MM.1S (cell line): ENCODE measurements at regions not wholly inside any gene's neighbourhood (a gene's known extent, or its start where the extent isn't known, plus 50 kb on each side); places are given as distances from the start of the nearest gene placed in this dataset.

ENCODE experiments used
- DNase-seq: peaks from one replicate; pipeline ENCODE4 v3.0.0-alpha.2; 2015
- H2AFZ ChIP-seq: fragments of 300-600 bp; sonication (generic); 2 replicates; pipeline ENCODE4 v1.6.0; 2016; ENCODE audit warnings: antibody characterized with exemption, low read length
- H3F3A ChIP-seq: fragments of 300-600 bp; sonication (generic); 2 replicates; pipeline ENCODE4 v1.6.1; 2016; ENCODE audit warnings: mild to moderate bottlenecking, antibody characterized with exemption, low read length, moderate library complexity, mixed read lengths; ENCODE audit not compliant: insufficient read depth
- H3K27ac ChIP-seq: fragments of 300-600 bp; sonication (generic); 2 replicates; pipeline ENCODE4 v1.5.1; 2016; ENCODE audit warnings: mild to moderate bottlenecking, low read length
- H3K27me3 ChIP-seq: fragments of 300-600 bp; sonication (generic); replicated peaks from 2 replicates; pipeline ENCODE4 v1.6.0; 2016; ENCODE audit warnings: low read length; ENCODE audit not compliant: insufficient read depth
- H3K36me3 ChIP-seq: fragments of 300-600 bp; sonication (generic); replicated peaks from 2 replicates; pipeline ENCODE4 v1.6.1; 2016; ENCODE audit warnings: mild to moderate bottlenecking, low read length, mixed read lengths; ENCODE audit not compliant: insufficient read depth
- H3K4me1 ChIP-seq: fragments of 300-600 bp; sonication (generic); 2 replicates; pipeline ENCODE4 v1.6.1; 2016; ENCODE audit warnings: low read length, mixed read lengths
- H3K4me2 ChIP-seq: fragments of 300-600 bp; sonication (generic); 2 replicates; pipeline ENCODE4 v1.6.0; 2016; ENCODE audit warnings: low read depth, low read length
- H3K4me3 ChIP-seq: fragments of 300-600 bp; sonication (generic); 2 replicates; pipeline ENCODE4 v1.5.1; 2016; ENCODE audit warnings: low read length, mixed read lengths
- H3K79me2 ChIP-seq: fragments of 300-600 bp; sonication (generic); 2 replicates; pipeline ENCODE4 v1.6.1; 2016; ENCODE audit warnings: mixed run types, low read length, mixed read lengths
- H3K9ac ChIP-seq: fragments of 300-600 bp; sonication (generic); 2 replicates; pipeline ENCODE4 v1.6.1; 2016; ENCODE audit warnings: low read length, mixed read lengths
- H3K9me2 ChIP-seq: fragments of 300-600 bp; sonication (generic); replicated peaks from 2 replicates; pipeline ENCODE4 v1.6.1; 2016; ENCODE audit warnings: mild to moderate bottlenecking, low read length, mixed read lengths; ENCODE audit not compliant: insufficient read depth
- H3K9me3 ChIP-seq: fragments of 300-600 bp; sonication (generic); replicated peaks from 2 replicates; pipeline ENCODE4 v1.6.1; 2016; ENCODE audit warnings: mild to moderate bottlenecking, low read length, mixed read lengths; ENCODE audit not compliant: insufficient read depth
- H4K20me1 ChIP-seq: fragments of 300-600 bp; sonication (generic); 2 replicates; pipeline ENCODE4 v1.6.1; 2016; ENCODE audit warnings: mild to moderate bottlenecking, low read length, moderate library complexity, mixed read lengths; ENCODE audit not compliant: insufficient read depth
- CTCF ChIP-seq: fragments of 300-600 bp; sonication (generic); IDR thresholded peaks from 2 replicates; pipeline ENCODE4 v1.5.1; 2016; ENCODE audit warnings: antibody characterized with exemption, low read length, mixed read lengths
- EZH2 ChIP-seq: fragments of 300-600 bp; sonication (generic); optimal IDR thresholded peaks from 2 replicates; pipeline ENCODE3; 2017; ENCODE audit warnings: low read depth, mild to moderate bottlenecking, antibody characterized with exemption, low read length, mixed read lengths
- EZH2phosphoT487 ChIP-seq: fragments of 300-600 bp; sonication (generic); IDR thresholded peaks from 2 replicates; pipeline ENCODE4 v1.6.1; 2018; ENCODE audit warnings: antibody characterized with exemption, low read length

GRCh38 chr5:13382232-13382631 is 562.3 kb downstream of the DNAH5 start:
- Histone ChIP-seq H3K9me3 (no peaks in the 10 kb centered on the region), H3K4me1 (no peaks in the 10 kb centered on the region), H3K4me3 (no peak overlapping the region), H2AFZ (no peak overlapping the region), H3K4me2 (no peak overlapping the region), H3K79me2 (no peaks in the 10 kb centered on the region), H3K27ac (no peak overlapping the region), H3K9ac (no peak overlapping the region), H3K36me3 (no peaks in the 10 kb centered on the region), H3K9me2 (no peaks in the 10 kb centered on the region), H3K27me3 (no peaks in the 10 kb centered on the region), H3F3A (no peaks in the 10 kb centered on the region), H4K20me1 (no peaks in the 10 kb centered on the region)
- DNase-seq: no peak
- TF ChIP-seq EZH2 (no peak), CTCF (no peak), EZH2phosphoT487 (no peak)

GRCh38 chr5:13378091-13378490 is 566.4 kb downstream of the DNAH5 start:
- no peak overlapping the region for H3K4me3 ChIP-seq
- H3K27ac ChIP-seq: no peak overlapping the region
- no peak for TF ChIP-seq CTCF
- TF ChIP-seq EZH2phosphoT487: no peak
- TF ChIP-seq EZH2: no peak
- H3F3A ChIP-seq: no peaks in the 10 kb centered on the region
- H3K36me3 ChIP-seq: no peaks in the 10 kb centered on the region
- H3K9me2 ChIP-seq: no peaks in the 10 kb centered on the region
- H3K9ac ChIP-seq: no peak overlapping the region
- no peak overlapping the region for H2AFZ ChIP-seq
- no peaks in the 10 kb centered on the region for H3K4me1 ChIP-seq
- no peaks in the 10 kb centered on the region for H3K27me3 ChIP-seq
- no peak overlapping the region for H3K4me2 ChIP-seq
- H3K9me3 ChIP-seq: no peaks in the 10 kb centered on the region
- H3K79me2 ChIP-seq: no peaks in the 10 kb centered on the region
- H4K20me1 ChIP-seq: no peaks in the 10 kb centered on the region
- DNase-seq: no peak

GRCh38 chr5:13359344-13359743 is 585.1 kb downstream of the DNAH5 start:
- Histone ChIP-seq H2AFZ (no peak overlapping the region), H3K36me3 (no peaks in the 10 kb centered on the region), H3K4me3 (no peak overlapping the region), H3K27me3 (no peaks in the 10 kb centered on the region), H3K9me2 (no peaks in the 10 kb centered on the region), H3K27ac (no peak overlapping the region), H3K9ac (no peak overlapping the region), H3K79me2 (no peaks in the 10 kb centered on the region), H3K4me1 (no peaks in the 10 kb centered on the region), H3F3A (no peaks in the 10 kb centered on the region), H3K9me3 (no peaks in the 10 kb centered on the region), H3K4me2 (no peak overlapping the region), H4K20me1 (no peaks in the 10 kb centered on the region)
- no peak for DNase-seq
- TF ChIP-seq CTCF: no peak
- TF ChIP-seq EZH2phosphoT487: no peak
- TF ChIP-seq EZH2: no peak
